SK-N-MC (cell line): ENCODE measurements at regions not wholly inside any gene's neighbourhood (a gene's known extent, or its start where the extent isn't known, plus 50 kb on each side); places are given as distances from the start of the nearest gene placed in this dataset.

Experiments
- EZH2 ChIP-seq: fragments of 200-600 bp; sonication (generic); IDR thresholded peaks from one replicate; pipeline ENCODE4 v1.6.1; 2017; ENCODE audit warnings: antibody characterized with exemption
- FOXP2 ChIP-seq: optimal IDR thresholded peaks from 2 replicates; pipeline ENCODE3; 2011; ENCODE audit warnings: mild to moderate bottlenecking, moderate library complexity; ENCODE audit not compliant: insufficient read depth; ENCODE audit errors: extremely low read length, control extremely low read depth
- POLR2AphosphoS5 ChIP-seq: IDR thresholded peaks from 2 replicates; pipeline ENCODE4 v1.6.1; 2012; ENCODE audit warnings: mild to moderate bottlenecking, low read depth, low read length, borderline replicate concordance

DNA sequence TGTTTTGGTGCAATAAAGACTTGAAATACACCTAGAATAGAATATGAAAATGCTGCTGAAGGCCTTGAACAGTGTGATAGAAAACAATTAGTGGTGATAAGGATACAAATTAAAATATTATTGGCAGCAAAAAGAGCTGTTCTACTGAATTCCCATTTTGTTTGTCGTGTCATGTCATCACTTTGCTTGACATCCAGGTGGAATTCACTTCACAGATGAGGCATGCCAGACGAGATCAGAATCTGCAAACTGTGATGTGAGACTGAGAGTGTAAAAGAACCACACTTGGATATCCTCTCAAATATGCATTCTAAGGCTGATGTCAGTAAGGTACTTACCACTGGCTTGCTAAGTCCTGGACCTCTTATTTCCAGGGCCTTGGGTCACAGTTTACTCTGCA, 635.1 kb upstream of the STXBP6 start:
- TF ChIP-seq EZH2 = no peak
- TF ChIP-seq POLR2AphosphoS5 = no peak
- no peak for TF ChIP-seq FOXP2
